ENCODE measurements at regions not wholly inside any gene's neighbourhood (a gene's known extent, or its start where the extent isn't known, plus 50 kb on each side); places are given as distances from the start of the nearest gene placed in this dataset.

DNA sequence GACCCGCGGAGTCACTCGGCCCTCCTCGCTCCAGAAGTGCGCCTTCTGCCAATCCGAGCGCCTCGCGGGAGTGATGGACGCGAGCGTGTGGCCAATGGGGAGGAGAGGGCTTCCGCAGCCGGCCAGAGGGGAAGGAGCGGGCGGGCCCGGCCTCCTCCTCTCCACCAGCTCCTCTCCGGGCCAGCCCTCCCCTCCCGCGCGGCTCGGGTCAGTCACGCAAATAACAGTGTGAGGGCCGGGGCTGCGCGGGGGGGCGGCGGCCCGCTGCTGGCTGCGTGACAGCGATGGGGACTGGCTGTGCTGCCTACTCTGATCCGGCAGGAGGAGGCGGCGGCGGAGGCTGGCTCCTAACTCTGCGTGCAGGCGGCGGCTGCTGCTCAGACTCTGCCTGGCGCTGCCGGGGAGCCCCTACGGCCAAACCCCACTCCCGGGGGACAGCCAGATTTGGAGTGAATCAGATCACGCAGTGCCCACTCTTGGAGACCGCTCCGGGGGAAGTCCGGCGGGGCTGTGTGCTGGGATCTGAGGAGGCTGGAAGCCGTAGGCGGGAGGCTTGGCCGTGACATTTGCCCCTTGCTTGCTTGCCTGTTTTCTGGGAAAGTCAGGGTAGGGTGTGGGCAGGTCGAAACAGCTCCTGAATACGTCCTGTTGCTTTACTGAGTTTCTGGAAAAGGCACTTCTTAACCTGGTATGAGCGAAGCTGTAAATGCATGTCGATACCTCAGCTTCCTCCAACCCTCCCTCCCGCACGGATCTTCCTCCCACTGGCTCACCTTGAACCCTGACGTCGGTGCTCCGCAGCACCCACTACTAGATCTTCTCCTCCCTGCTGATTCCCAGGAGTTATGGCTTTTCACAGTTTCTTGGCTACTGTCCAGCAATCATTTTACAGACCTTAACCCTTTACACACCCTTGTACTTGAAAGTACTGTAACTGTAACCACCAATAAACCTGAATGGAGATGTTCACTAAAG, 97.9 kb upstream of the SERTAD2 start:
- Histone ChIP-seq H3K9me3 (ENCODE audit: control insufficient read depth in 2 of 2, insufficient read depth in 1 of 2, low read depth in 1 of 2, low read length in 1 of 2) (no peaks in the 10 kb centered on the region), H3K4me3 (ENCODE audit: low read depth in 1 of 2, low read length in 2 of 2) (peak overlapping the region; percentile 73 to 75), H3K36me3 (ENCODE audit: control insufficient read depth in 2 of 2, insufficient read depth in 2 of 2, low read length in 1 of 2) (no peaks in the 10 kb centered on the region), H3K4me1 (ENCODE audit: control insufficient read depth in 2 of 2, insufficient read depth in 2 of 2, low read length in 1 of 2) (no peaks in the 10 kb centered on the region), H3K27me3 (ENCODE audit: control insufficient read depth in 1 of 2, insufficient read depth in 2 of 2, low read length in 2 of 2) (no peaks in the 10 kb centered on the region), H3K27ac (ENCODE audit: low read depth in 2 of 2, low read length in 1 of 2) (peak overlapping the region; percentile 99)
- WGBS, 2 donors: 0 to 1% methylated on average over 44 to 56 of the region's 59 CpGs

DNA sequence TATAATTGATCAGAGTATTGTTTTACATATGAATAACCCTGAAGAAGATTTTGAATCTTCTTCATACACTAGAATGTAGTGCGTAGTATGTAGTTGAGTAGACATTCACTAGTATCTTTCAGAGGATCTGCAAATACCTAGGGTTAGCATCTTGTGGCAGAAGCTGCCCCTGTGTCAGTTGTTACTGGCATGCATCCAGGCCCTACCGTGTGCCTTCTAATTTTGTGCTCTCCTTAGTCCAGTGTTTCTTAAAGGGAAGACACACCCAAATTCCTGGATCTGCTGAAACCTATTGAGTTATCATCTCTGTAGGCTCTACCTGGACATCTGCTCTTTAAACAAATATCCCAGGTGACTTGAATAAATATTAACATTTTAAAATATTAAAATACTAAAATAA, 99.7 kb upstream of the SERTAD2 start:
- WGBS, 2 donors: 51 to 57% methylated on average over 2 of the region's 2 CpGs

DNA sequence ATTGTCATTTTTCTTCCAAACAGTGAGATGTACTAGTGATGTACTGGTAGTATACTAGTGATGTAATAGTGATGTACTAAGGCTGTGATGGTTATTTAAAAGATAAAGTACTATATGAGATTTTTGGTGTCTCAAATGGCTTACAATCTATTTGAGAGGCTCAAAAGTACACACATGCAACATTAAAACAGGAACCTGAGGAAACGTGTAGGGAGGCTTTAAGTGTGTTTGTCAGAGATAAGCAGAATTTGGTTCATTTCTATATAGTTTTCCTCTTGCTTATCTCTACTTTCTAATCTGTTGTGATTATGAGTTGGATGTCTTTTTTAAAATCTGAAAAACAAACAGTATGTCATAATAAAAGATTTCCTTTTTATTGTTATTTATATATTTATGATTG, 100.9 kb upstream of the SERTAD2 start:
- Histone ChIP-seq H3K4me1 (ENCODE audit: control insufficient read depth in 2 of 2, insufficient read depth in 2 of 2, low read length in 1 of 2) (no peaks in the 10 kb centered on the region), H3K27me3 (ENCODE audit: control insufficient read depth in 1 of 2, insufficient read depth in 2 of 2, low read length in 2 of 2) (no peaks in the 10 kb centered on the region), H3K4me3 (ENCODE audit: low read depth in 1 of 2, low read length in 2 of 2) (no peak overlapping the region), H3K27ac (ENCODE audit: low read depth in 2 of 2, low read length in 1 of 2) (no peak overlapping the region), H3K9me3 (ENCODE audit: control insufficient read depth in 2 of 2, insufficient read depth in 1 of 2, low read depth in 1 of 2, low read length in 1 of 2) (no peaks in the 10 kb centered on the region), H3K36me3 (ENCODE audit: control insufficient read depth in 2 of 2, insufficient read depth in 2 of 2, low read length in 1 of 2) (no peaks in the 10 kb centered on the region)
- 65 to 73% methylated on average over 1 of the region's 1 CpG for WGBS, 2 donors

More for the DNA sequence above, 99.7 kb upstream of the SERTAD2 start:
- H3K27ac ChIP-seq (ENCODE audit: low read depth in 2 of 2, low read length in 1 of 2): no peak overlapping the region
- H3K9me3 ChIP-seq (ENCODE audit: control insufficient read depth in 2 of 2, insufficient read depth in 1 of 2, low read depth in 1 of 2, low read length in 1 of 2): no peaks in the 10 kb centered on the region
- H3K4me1 ChIP-seq (ENCODE audit: control insufficient read depth in 2 of 2, insufficient read depth in 2 of 2, low read length in 1 of 2): no peaks in the 10 kb centered on the region
- no peak overlapping the region for H3K4me3 ChIP-seq (ENCODE audit: low read depth in 1 of 2, low read length in 2 of 2)
- no peaks in the 10 kb centered on the region for H3K27me3 ChIP-seq (ENCODE audit: control insufficient read depth in 1 of 2, insufficient read depth in 2 of 2, low read length in 2 of 2)
- H3K36me3 ChIP-seq (ENCODE audit: control insufficient read depth in 2 of 2, insufficient read depth in 2 of 2, low read length in 1 of 2): no peaks in the 10 kb centered on the region

DNA sequence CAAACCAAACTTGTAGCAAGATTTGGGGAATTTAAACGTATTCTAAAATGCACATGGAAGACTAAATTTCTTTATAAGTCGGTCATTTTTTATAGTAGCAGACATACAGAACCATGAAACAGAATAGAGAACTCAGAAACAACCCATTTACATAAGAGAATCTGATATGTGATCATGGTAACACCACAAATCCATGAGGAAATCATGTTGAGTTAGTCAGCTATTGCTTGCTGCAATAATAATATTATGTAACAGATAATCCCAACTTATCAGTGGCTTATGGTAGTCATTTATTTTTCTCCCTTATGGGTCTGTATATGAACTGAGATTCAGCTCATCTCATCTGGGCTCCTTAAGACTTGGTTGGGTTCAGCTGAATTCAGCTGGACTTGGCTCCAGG, 103.4 kb upstream of the SERTAD2 start:
- 92 to 93% methylated on average over 2 of the region's 2 CpGs for WGBS, 2 donors
- Histone ChIP-seq H3K4me1 (ENCODE audit: control insufficient read depth in 2 of 2, insufficient read depth in 2 of 2, low read length in 1 of 2) (no peaks in the 10 kb centered on the region), H3K9me3 (ENCODE audit: control insufficient read depth in 2 of 2, insufficient read depth in 1 of 2, low read depth in 1 of 2, low read length in 1 of 2) (no peaks in the 10 kb centered on the region)

DNA sequence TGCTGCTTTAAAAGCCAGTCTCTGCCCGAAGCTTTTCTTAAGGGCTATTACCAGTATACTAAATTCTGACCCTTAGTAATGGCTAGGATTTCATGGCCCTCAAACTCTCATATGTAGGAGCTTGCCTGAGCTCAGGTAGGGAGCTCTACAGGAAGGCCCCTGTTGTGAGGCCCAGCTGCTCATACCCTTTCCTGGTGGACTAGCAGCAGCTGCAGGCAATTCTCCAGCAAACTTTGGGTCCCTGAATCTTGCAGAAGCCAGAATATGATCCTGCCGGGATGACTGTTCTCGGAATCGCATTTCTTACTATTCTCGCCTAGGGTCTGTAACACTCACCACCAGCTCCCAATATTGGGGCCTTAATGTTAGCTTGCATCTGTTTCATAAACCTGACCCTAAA, 106.4 kb upstream of the SERTAD2 start:
- no peak overlapping the region for H3K27ac ChIP-seq (ENCODE audit: low read depth in 2 of 2, low read length in 1 of 2)
- H3K27me3 ChIP-seq (ENCODE audit: control insufficient read depth in 1 of 2, insufficient read depth in 2 of 2, low read length in 2 of 2): no peaks in the 10 kb centered on the region
- H3K9me3 ChIP-seq (ENCODE audit: control insufficient read depth in 2 of 2, insufficient read depth in 1 of 2, low read depth in 1 of 2, low read length in 1 of 2): no peaks in the 10 kb centered on the region
- no peaks in the 10 kb centered on the region for H3K36me3 ChIP-seq (ENCODE audit: control insufficient read depth in 2 of 2, insufficient read depth in 2 of 2, low read length in 1 of 2)
- 98% methylated on average over 5 of the region's 5 CpGs for WGBS, 2 donors
- H3K4me3 ChIP-seq (ENCODE audit: low read depth in 1 of 2, low read length in 2 of 2): no peak overlapping the region
- H3K4me1 ChIP-seq (ENCODE audit: control insufficient read depth in 2 of 2, insufficient read depth in 2 of 2, low read length in 1 of 2): no peaks in the 10 kb centered on the region

More for the DNA sequence above, 103.4 kb upstream of the SERTAD2 start:
- no peaks in the 10 kb centered on the region for H3K27me3 ChIP-seq (ENCODE audit: control insufficient read depth in 1 of 2, insufficient read depth in 2 of 2, low read length in 2 of 2)
- no peak overlapping the region for H3K4me3 ChIP-seq (ENCODE audit: low read depth in 1 of 2, low read length in 2 of 2)
- H3K27ac ChIP-seq (ENCODE audit: low read depth in 2 of 2, low read length in 1 of 2): no peak overlapping the region
- no peaks in the 10 kb centered on the region for H3K36me3 ChIP-seq (ENCODE audit: control insufficient read depth in 2 of 2, insufficient read depth in 2 of 2, low read length in 1 of 2)

DNA sequence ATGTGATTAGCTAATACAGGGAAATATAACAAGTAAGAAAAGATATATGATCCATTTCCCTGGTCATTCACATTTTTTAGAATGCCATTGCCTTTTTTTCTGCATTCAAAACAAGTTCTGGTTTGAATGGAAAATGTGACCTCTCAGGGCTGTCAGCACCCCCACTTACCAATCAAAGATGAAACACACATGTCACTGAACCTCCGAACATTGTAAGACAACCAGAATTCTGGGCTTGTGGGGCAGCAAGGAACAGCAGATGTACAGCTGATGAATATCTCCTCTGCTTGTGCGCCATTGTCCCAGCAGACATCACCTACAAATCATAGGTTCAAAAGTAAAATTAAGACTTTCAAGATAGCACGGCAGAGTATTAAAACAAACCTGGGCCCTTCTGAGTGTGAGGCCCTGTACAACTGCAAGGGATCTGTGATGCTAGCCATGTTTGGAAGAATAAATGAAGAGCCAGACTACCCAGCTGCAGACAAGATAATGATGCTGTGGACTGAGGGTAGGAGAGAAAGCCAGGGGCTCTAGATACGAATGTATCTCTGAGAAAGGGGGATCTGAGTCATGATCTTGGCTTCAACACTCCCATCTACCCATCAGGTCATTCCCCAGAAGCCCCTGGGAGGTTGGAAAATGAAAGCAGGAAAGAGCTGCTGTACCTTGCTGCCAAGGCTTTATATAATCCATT, 108.7 kb upstream of the SERTAD2 start:
- Histone ChIP-seq H3K27ac (ENCODE audit: low read depth in 2 of 2, low read length in 1 of 2) (no peak overlapping the region), H3K27me3 (ENCODE audit: control insufficient read depth in 1 of 2, insufficient read depth in 2 of 2, low read length in 2 of 2) (no peaks in the 10 kb centered on the region), H3K9me3 (ENCODE audit: control insufficient read depth in 2 of 2, insufficient read depth in 1 of 2, low read depth in 1 of 2, low read length in 1 of 2) (no peaks in the 10 kb centered on the region), H3K4me3 (ENCODE audit: low read depth in 1 of 2, low read length in 2 of 2) (no peak overlapping the region), H3K36me3 (ENCODE audit: control insufficient read depth in 2 of 2, insufficient read depth in 2 of 2, low read length in 1 of 2) (no peaks in the 10 kb centered on the region), H3K4me1 (ENCODE audit: control insufficient read depth in 2 of 2, insufficient read depth in 2 of 2, low read length in 1 of 2) (no peaks in the 10 kb centered on the region)
- 81% methylated on average over 4 of the region's 4 CpGs for WGBS, 2 donors

DNA sequence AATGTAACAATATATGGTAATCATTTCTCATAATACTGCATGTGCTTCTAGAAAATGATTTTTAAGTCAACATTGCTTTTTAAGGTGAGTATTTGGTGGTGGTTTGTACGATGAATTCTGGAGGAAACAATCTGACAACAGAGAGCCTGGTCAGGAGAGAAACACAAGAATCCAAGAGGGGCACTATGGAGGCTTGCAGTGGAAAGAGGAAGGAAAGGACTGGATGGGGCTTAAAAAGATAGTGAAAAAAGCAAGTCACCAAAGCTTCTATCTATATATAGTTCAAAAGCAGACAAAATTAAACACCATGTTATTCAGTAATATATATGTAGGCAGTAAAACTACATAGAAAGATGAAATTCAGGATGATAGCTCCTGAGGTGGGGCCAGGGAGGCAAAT, 109.4 kb upstream of the SERTAD2 start:
- Histone ChIP-seq H3K9me3 (ENCODE audit: control insufficient read depth in 2 of 2, insufficient read depth in 1 of 2, low read depth in 1 of 2, low read length in 1 of 2) (no peaks in the 10 kb centered on the region), H3K4me1 (ENCODE audit: control insufficient read depth in 2 of 2, insufficient read depth in 2 of 2, low read length in 1 of 2) (no peaks in the 10 kb centered on the region), H3K27ac (ENCODE audit: low read depth in 2 of 2, low read length in 1 of 2) (no peak overlapping the region), H3K36me3 (ENCODE audit: control insufficient read depth in 2 of 2, insufficient read depth in 2 of 2, low read length in 1 of 2) (no peaks in the 10 kb centered on the region), H3K27me3 (ENCODE audit: control insufficient read depth in 1 of 2, insufficient read depth in 2 of 2, low read length in 2 of 2) (no peaks in the 10 kb centered on the region), H3K4me3 (ENCODE audit: low read depth in 1 of 2, low read length in 2 of 2) (no peak overlapping the region)
- WGBS, 2 donors: 58 to 71% methylated on average over 1 of the region's 1 CpG

DNA sequence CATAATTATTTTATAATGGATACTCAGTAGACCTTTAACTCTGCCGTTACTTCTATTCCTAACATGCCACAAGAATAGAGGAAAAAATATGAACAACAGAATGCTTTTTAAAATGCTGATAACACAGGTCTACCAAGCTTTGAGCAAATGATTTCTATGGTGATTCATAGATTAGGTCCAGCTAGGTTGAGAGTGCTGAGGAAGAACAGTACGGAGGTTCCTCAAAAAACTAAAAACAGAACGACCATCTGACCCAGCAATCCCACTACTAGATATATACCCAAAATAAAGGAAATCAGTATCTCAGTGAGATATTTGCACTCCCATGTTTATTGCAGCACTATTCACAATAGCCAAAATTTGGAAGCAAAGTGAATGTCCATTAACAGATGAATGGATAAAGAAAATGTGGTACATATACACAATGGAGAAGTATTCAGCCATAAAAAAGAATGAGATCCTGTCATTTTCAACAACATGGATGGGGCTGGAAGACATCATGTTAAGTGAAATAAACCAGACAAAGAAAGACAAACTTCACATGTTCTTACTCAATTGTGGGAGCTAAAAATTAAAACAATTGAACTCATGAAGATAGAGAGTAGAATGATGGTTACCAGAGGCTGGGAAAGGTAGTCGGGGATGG, 111.6 kb upstream of the SERTAD2 start:
- Histone ChIP-seq H3K9me3 (ENCODE audit: control insufficient read depth in 2 of 2, insufficient read depth in 1 of 2, low read depth in 1 of 2, low read length in 1 of 2) (no peaks in the 10 kb centered on the region), H3K4me1 (ENCODE audit: control insufficient read depth in 2 of 2, insufficient read depth in 2 of 2, low read length in 1 of 2) (peaks cover 0 to 3% of the 10 kb centered on the region in 2 donors), H3K36me3 (ENCODE audit: control insufficient read depth in 2 of 2, insufficient read depth in 2 of 2, low read length in 1 of 2) (no peaks in the 10 kb centered on the region), H3K4me3 (ENCODE audit: low read depth in 1 of 2, low read length in 2 of 2) (no peak overlapping the region), H3K27ac (ENCODE audit: low read depth in 2 of 2, low read length in 1 of 2) (no peak overlapping the region), H3K27me3 (ENCODE audit: control insufficient read depth in 1 of 2, insufficient read depth in 2 of 2, low read length in 2 of 2) (no peaks in the 10 kb centered on the region)
- 87 to 89% methylated on average over 4 of the region's 4 CpGs for WGBS, 2 donors

DNA sequence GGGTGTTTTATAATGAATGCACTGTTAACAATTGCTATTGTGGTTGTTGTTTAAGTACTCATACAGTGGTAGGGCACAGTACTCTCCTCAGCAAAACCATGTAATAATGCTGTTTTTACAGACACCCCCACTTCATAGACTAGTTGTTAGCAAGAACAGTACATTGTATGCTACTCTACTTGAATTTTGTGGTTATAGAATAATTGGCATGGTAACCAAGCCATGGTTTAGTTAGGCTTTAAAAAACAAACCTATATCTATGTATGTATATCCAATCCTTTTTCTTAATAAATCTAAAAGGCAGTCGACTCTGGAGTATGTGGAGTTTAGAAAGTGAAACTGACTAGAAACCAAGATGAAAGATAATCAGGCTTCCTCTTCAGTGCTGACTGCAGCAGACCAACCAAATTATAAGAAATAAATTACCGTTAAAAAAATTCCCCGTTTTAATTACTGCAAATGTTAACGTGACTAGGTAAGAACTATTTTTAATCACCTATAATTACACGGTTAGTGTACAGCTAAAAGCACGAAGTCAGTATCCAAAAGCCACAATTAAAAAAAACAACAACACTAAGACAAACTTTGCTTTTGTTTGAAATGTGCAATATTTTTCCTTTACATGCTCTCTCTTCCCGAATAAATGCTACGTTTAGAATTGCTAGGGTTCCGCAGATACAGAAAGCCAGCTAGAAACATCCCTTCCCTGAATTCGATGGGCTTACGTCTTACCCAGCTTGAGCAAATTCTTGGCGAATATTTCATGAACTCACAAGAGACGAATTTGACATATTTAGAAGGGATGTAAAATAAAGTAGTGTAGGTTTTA, 113.3 kb upstream of the SERTAD2 start:
- peak overlapping the region in 1 of 2 donors; percentile 68 for H3K4me3 ChIP-seq (ENCODE audit: low read depth in 1 of 2, low read length in 2 of 2)
- H3K9me3 ChIP-seq (ENCODE audit: control insufficient read depth in 2 of 2, insufficient read depth in 1 of 2, low read depth in 1 of 2, low read length in 1 of 2): no peaks in the 10 kb centered on the region
- no peaks in the 10 kb centered on the region for H3K36me3 ChIP-seq (ENCODE audit: control insufficient read depth in 2 of 2, insufficient read depth in 2 of 2, low read length in 1 of 2)
- WGBS, 2 donors: 0 to 8% methylated on average over 13 of the region's 13 CpGs
- H3K27me3 ChIP-seq (ENCODE audit: control insufficient read depth in 1 of 2, insufficient read depth in 2 of 2, low read length in 2 of 2): no peaks in the 10 kb centered on the region
- H3K27ac ChIP-seq (ENCODE audit: low read depth in 2 of 2, low read length in 1 of 2): peak overlapping the region in 1 of 2 donors; percentile 98
- peaks cover 0 to 5% of the 10 kb centered on the region in 2 donors for H3K4me1 ChIP-seq (ENCODE audit: control insufficient read depth in 2 of 2, insufficient read depth in 2 of 2, low read length in 1 of 2)
